Uterus (tissue), 2 donors: ENCODE measurements at regions not wholly inside any gene's neighbourhood (a gene's known extent, or its start where the extent isn't known, plus 50 kb on each side); places are given as distances from the start of the nearest gene placed in this dataset.

Source experiments
- CTCF ChIP-seq, 4 experiments: fragments of 200-600 bp in 2 of 4; fragments of 450-650 bp in 2 of 4; sonication (generic) in 2 of 4; IDR thresholded peaks; one replicate each; pipeline ENCODE4 v1.5.1; 2016 to 2019; ENCODE audit warnings: antibody characterized with exemption in 4 of 4, mild to moderate bottlenecking in 2 of 4, moderate library complexity in 1 of 4
- POLR2A ChIP-seq, 2 donors: fragments of 450-650 bp; IDR thresholded peaks; one replicate each; pipeline ENCODE4 v1.6.1; 2016; ENCODE audit warnings: antibody characterized with exemption in 2 of 2, mild to moderate bottlenecking in 1 of 2, moderate library complexity in 1 of 2

- TF ChIP-seq CTCF (IDR thresholded peaks at IDR 0.05): no peak
- TF ChIP-seq POLR2A (IDR thresholded peaks at IDR 0.05): no peak
Observed at GRCh38 chr9:108400297-108400696, 455.5 kb downstream of the ACTL7B start.
